HepG2 (cell line): ENCODE measurements at regions not wholly inside any gene's neighbourhood (a gene's known extent, or its start where the extent isn't known, plus 50 kb on each side); places are given as distances from the start of the nearest gene placed in this dataset.

Experiments used
- ATAC-seq: fragments of 200-7000 bp; cut with Tn5 transposase; 3 replicates; pipeline ENCODE4 v1.9.1; 2020; ENCODE audit warnings: mild to moderate bottlenecking, moderate library complexity
- BruUV-seq: library from RNA; stranded (reverse); fragments of 400-500 nt; replicated peaks from 2 replicates; lab custom pipeline; 2021; lab: Mats Ljungman, UMichigan
- CTCF ChIA-PET: fragments of 300-600 bp; formaldehyde crosslinking; extraction: SDS; loops from one replicate; lab custom pipeline; 2021; ENCODE audit warnings: low total read pairs, inconsistent platforms, low intra/inter-chr PET ratio; lab: Yijun Ruan, JAX
- POLR2A ChIA-PET: fragments of 350-600 bp; sonication (Branson Sonifier 250); formaldehyde crosslinking; loops from one replicate; lab custom pipeline; 2020; ENCODE audit warnings: antibody characterized with exemption, inconsistent platforms; lab: Yijun Ruan, JAX
- DNase-seq: peaks from one replicate; pipeline ENCODE4 v3.0.0-alpha.2; 2015; ENCODE audit warnings: low spot score
- FAIRE-seq: peaks from 3 replicates; lab custom pipeline; 2011; peaks lifted over from hg19 to GRCh38; lab: Jason Lieb, UNC
- H2AFZ ChIP-seq: one replicate; pipeline ENCODE4 v1.6.1; 2011; ENCODE audit warnings: low read length, inconsistent platforms
- H3K27ac ChIP-seq: fragments of 300-600 bp; 3 replicates; pipeline ENCODE4 v1.8.0; 2011; ENCODE audit warnings: mixed run types, mild to moderate bottlenecking, mixed read lengths, low read length, inconsistent platforms; ENCODE audit not compliant: insufficient read depth; ENCODE audit errors: extremely low read length
- H3K27me3 ChIP-seq, 2 experiments: fragments of 200-600 bp in 1 of 2; 2 replicates in 1 of 2; 3 replicates in 1 of 2; pipeline versions ENCODE4 v1.6.0 to v1.8.0; 2011; ENCODE audit warnings: low read length in 2 of 2, mild to moderate bottlenecking in 2 of 2, moderate library complexity in 2 of 2, inconsistent platforms in 1 of 2; ENCODE audit not compliant: insufficient read depth in 2 of 2, control insufficient read depth in 1 of 2
- H3K36me3 ChIP-seq, 2 experiments: fragments of 200-600 bp in 1 of 2; replicated peaks in 1 of 2; 2 replicates in 1 of 2; 3 replicates in 1 of 2; pipeline versions ENCODE4 v1.5.1 to v1.8.0; 2011; ENCODE audit warnings: low read length in 2 of 2, inconsistent platforms in 1 of 2; ENCODE audit not compliant: insufficient read depth in 2 of 2, control insufficient read depth in 1 of 2
- H3K4me1 ChIP-seq: 2 replicates; pipeline ENCODE4 v1.5.1; 2012; ENCODE audit warnings: low read length, inconsistent platforms; ENCODE audit not compliant: insufficient read depth
- H3K4me2 ChIP-seq: 2 replicates; pipeline ENCODE4 v1.6.0; 2011; ENCODE audit warnings: low read depth, low read length, inconsistent platforms
- H3K4me3 ChIP-seq, 3 experiments: fragments of 200-600 bp in 1 of 3; sonication (generic), shearing (Covaris generic) in 1 of 3; replicated peaks in 1 of 3; 2 replicates each; pipeline ENCODE4 v1.5.1; 2011 to 2016; ENCODE audit warnings: low read length in 3 of 3, inconsistent platforms in 2 of 3, low read depth in 2 of 3, mild to moderate bottlenecking in 2 of 3, control low read depth in 1 of 3, mixed read lengths in 1 of 3; ENCODE audit not compliant: insufficient read depth in 1 of 3
- H3K79me2 ChIP-seq: one replicate; pipeline ENCODE4 v1.6.1; 2011; ENCODE audit warnings: low read length, inconsistent platforms; ENCODE audit not compliant: insufficient read depth
- H3K9ac ChIP-seq: 2 replicates; pipeline ENCODE4 v1.6.0; 2011; ENCODE audit warnings: mild to moderate bottlenecking, low read depth, low read length, inconsistent platforms; ENCODE audit not compliant: insufficient read depth
- H3K9me3 ChIP-seq: 2 replicates; pipeline ENCODE4 v1.5.1; 2012; ENCODE audit warnings: mild to moderate bottlenecking, low read length
- H4K20me1 ChIP-seq: 2 replicates; pipeline ENCODE4 v1.6.0; 2011; ENCODE audit warnings: inconsistent platforms, mild to moderate bottlenecking, low read length, moderate library complexity; ENCODE audit not compliant: insufficient read depth
- MLLT10 ChIP-seq: sonication (generic); formaldehyde crosslinking; IDR thresholded peaks from 2 replicates; pipeline ENCODE4 v1.4.0; 2020; ENCODE audit warnings: missing genetic modification reagents
- NFYB ChIP-seq: sonication (generic); formaldehyde crosslinking; IDR thresholded peaks from 2 replicates; pipeline ENCODE4 v1.4.0; 2020; ENCODE audit warnings: missing genetic modification reagents
- NFYC ChIP-seq: IDR thresholded peaks from 2 replicates; pipeline ENCODE4 v1.6.1; 2016; ENCODE audit warnings: missing genetic modification reagents, missing compliant biosample characterization
- SATB2 ChIP-seq: sonication (generic); formaldehyde crosslinking; IDR thresholded peaks from 2 replicates; pipeline ENCODE4 v1.5.0; 2020; ENCODE audit warnings: missing genetic modification reagents
- STAG1 ChIP-seq: sonication (generic); formaldehyde crosslinking; IDR thresholded peaks from 2 replicates; pipeline ENCODE4 v1.4.0; 2020; ENCODE audit warnings: missing genetic modification reagents
- THAP11 ChIP-seq: IDR thresholded peaks from 2 replicates; pipeline ENCODE4 v1.6.1; 2016; ENCODE audit warnings: missing biosample characterization, missing genetic modification reagents
- ZNF331 ChIP-seq: sonication (generic); formaldehyde crosslinking; IDR thresholded peaks from 2 replicates; pipeline ENCODE4 v1.4.0; 2020; ENCODE audit warnings: missing genetic modification reagents
- ZNF605 ChIP-seq: sonication (generic); formaldehyde crosslinking; IDR thresholded peaks from 2 replicates; pipeline ENCODE4 v1.8.0; 2022; ENCODE audit warnings: mild to moderate bottlenecking, missing genetic modification reagents
- WGBS: methylation state at CpG from one replicate; pipeline ENCODE4 v1.1.6; 2017; ENCODE audit warnings: low lambda C conversion rate; 5-methylcytosine and 5-hydroxymethylcytosine counted together
- in situ Hi-C: cut with HindIII; loops from 2 replicates; pipeline ENCODE4 v1.10.0; 2017; ENCODE audit warnings: low pct_unique_long_range_greater_than_20kb; ENCODE audit not compliant: extremely low pct_ligation_motif_present
- intact Hi-C: fragments of 100-400 bp; cut with micrococcal nuclease; formaldehyde crosslinking; loops from one replicate; pipeline ENCODE4 v1.10.0; 2022; ENCODE audit not compliant: unreplicated experiment

DNA sequence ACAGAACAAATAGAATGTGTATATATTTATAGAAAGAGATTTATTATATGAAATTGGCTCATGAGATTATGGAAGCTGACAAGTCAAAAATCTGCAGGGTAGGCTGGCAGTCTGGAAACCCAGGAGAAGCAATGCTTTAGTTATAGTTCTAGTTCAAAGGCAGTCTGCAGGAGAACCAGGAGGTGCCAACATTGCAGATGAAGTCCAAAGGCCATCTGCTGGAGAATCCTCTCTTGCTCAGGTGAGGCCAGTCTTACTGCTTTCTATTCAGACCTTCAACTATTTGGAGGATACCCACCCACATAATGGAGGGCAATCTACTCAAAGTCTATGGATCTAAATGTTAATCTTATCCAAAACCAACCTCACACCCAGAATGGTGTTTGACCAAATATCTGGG, 75.9 kb upstream of the MRPS6 start:
- no peak overlapping the region for H3K27ac ChIP-seq
- ATAC-seq: no peak
- no peak for FAIRE-seq
- no peak for DNase-seq
- 0 out of 2 replicates have a peak, but pooled peaks cover 14% of the 10 kb centered on the region for H3K4me1 ChIP-seq
- no peak overlapping the region for H2AFZ ChIP-seq
- H3K79me2 ChIP-seq: no peaks in the 10 kb centered on the region
- H3K4me2 ChIP-seq: no peak overlapping the region
- peaks cover 6% of the 10 kb centered on the region; the same call in 1 of the 2 replicates for H3K9me3 ChIP-seq
- H3K36me3 ChIP-seq: no peaks in the 10 kb centered on the region
- no TSS peak for BruUV-seq
- TF ChIP-seq ZNF331 (no peak), STAG1 (CRISPR knock-in tag) (peak; percentile 20; the same call in 1 of the 2 replicates)
- TF ChIP-seq, all 625 proteins: peak for 1
- no peak overlapping the region for H3K4me3 ChIP-seq
- in situ Hi-C loops (no loop called here), intact Hi-C loops (no loop called here)
- POLR2A ChIA-PET: no interaction called here
- CTCF ChIA-PET: no interaction called here
- no peak overlapping the region for H3K9ac ChIP-seq
- peaks cover 0 to 7% of the 10 kb centered on the region in 2 experiments; a peak in 3 of 5 replicates for H3K27me3 ChIP-seq
- H4K20me1 ChIP-seq: no peaks in the 10 kb centered on the region

DNA sequence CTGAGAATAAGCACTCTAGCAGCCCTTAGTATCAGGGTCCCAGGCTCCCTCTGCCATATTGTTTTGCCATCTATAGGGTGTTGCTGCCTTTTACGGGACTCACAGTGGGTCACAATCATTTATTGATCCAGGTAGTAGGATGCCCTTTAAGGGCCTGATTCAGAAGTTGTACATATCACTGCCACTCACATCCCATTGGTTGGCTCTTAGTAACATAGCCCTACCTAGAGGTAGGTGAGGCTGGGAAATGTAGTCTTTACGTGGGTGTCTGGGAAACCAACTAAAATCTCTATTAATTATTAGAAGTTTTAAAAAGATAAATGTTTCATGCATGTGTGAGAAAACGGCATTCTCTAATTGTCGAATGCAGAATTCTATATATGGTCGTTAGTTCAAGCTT, 78.8 kb upstream of the ATP5PO start:
- no TSS peak for BruUV-seq
- intact Hi-C loops: no loop called here

More for the DNA sequence above, 78.8 kb upstream of the ATP5PO start:
- H3K36me3 ChIP-seq: no peaks in the 10 kb centered on the region
- FAIRE-seq: no peak
- DNase-seq: no peak
- WGBS: 10% methylated on average over 5 of the region's 5 CpGs
- no peak overlapping the region for H3K27ac ChIP-seq
- ChIA-PET CTCF (no interaction called here), POLR2A (no interaction called here)
- H3K27me3 ChIP-seq: peaks cover 0 to 3% of the 10 kb centered on the region in 2 experiments; a peak in 3 of 5 replicates
- H4K20me1 ChIP-seq: no peaks in the 10 kb centered on the region
- no peak overlapping the region for H3K4me3 ChIP-seq
- H3K4me2 ChIP-seq: no peak overlapping the region
- ATAC-seq: no peak
- H3K9ac ChIP-seq: no peak overlapping the region
- H2AFZ ChIP-seq: peak overlapping the region; percentile 64
- in situ Hi-C loops: no loop called here
- TF ChIP-seq SATB2 (CRISPR knock-in tag): no peak
- TF ChIP-seq THAP11 (CRISPR knock-in tag): peak; percentile 50; the same call in 1 of the 2 replicates
- peak; percentile 46; the same call in 1 of the 2 replicates for TF ChIP-seq NFYB (CRISPR knock-in tag)
- 0 out of 2 replicates have a peak, but pooled peaks have one; percentile 31 for TF ChIP-seq NFYC (CRISPR knock-in tag)
- no peak for TF ChIP-seq ZNF605
- no peak for TF ChIP-seq MLLT10 (CRISPR knock-in tag)
- no peaks in the 10 kb centered on the region for H3K79me2 ChIP-seq
- 0 out of 2 replicates have a peak, but pooled peaks cover 14% of the 10 kb centered on the region for H3K4me1 ChIP-seq
- H3K9me3 ChIP-seq: peaks cover 9% of the 10 kb centered on the region; the same call in 1 of the 2 replicates
